Trophoblast cell (in vitro differentiated cells and primary cell): ENCODE measurements at regions not wholly inside any gene's neighbourhood (a gene's known extent, or its start where the extent isn't known, plus 50 kb on each side); places are given as distances from the start of the nearest gene placed in this dataset.
"Not testable (repeated sequence)": the region's sequence is repeated elsewhere in the genome, so short reads cannot be mapped to it uniquely, and the experiment has no call there.

Experiments
- DNase-seq, 2 donors: peaks; one replicate each; pipeline ENCODE4 v3.0.0-alpha.2; 2016
- H2AFZ ChIP-seq: 2 replicates; pipeline ENCODE4 v1.6.1; 2013; ENCODE audit warnings: low read length, moderate library complexity, mild to moderate bottlenecking; ENCODE audit not compliant: insufficient read depth, poor library complexity
- H2AK5ac ChIP-seq: 2 replicates; pipeline ENCODE4 v1.6.1; 2013; ENCODE audit warnings: mild to moderate bottlenecking, low read length
- H2BK120ac ChIP-seq: 2 replicates; pipeline ENCODE4 v1.6.1; 2013; ENCODE audit warnings: low read length, mild to moderate bottlenecking, moderate library complexity; ENCODE audit not compliant: insufficient read depth, poor library complexity
- H2BK12ac ChIP-seq: 2 replicates; pipeline ENCODE4 v1.6.1; 2013; ENCODE audit warnings: mild to moderate bottlenecking, low read length, moderate library complexity
- H2BK5ac ChIP-seq: 2 replicates; pipeline ENCODE4 v1.6.1; 2013; ENCODE audit warnings: low read length, low read depth, moderate library complexity, mild to moderate bottlenecking; ENCODE audit not compliant: poor library complexity
- H3K14ac ChIP-seq: 2 replicates; pipeline ENCODE4 v1.6.1; 2013; ENCODE audit warnings: mild to moderate bottlenecking, low read length
- H3K18ac ChIP-seq: 2 replicates; pipeline ENCODE4 v1.6.1; 2013; ENCODE audit warnings: mild to moderate bottlenecking, low read length
- H3K23ac ChIP-seq: 2 replicates; pipeline ENCODE4 v1.6.1; 2013; ENCODE audit warnings: low read length
- H3K27ac ChIP-seq: 2 replicates; pipeline ENCODE4 v1.5.1; 2013; ENCODE audit warnings: low read depth, mild to moderate bottlenecking, inconsistent platforms, low read length, moderate library complexity
- H3K27me3 ChIP-seq: 2 replicates; pipeline ENCODE4 v1.6.1; 2013; ENCODE audit warnings: inconsistent platforms, mild to moderate bottlenecking, low read length, moderate library complexity; ENCODE audit not compliant: insufficient read depth
- H3K36me3 ChIP-seq, 2 experiments: 1 replicate in 1 of 2; 2 replicates in 1 of 2; pipeline ENCODE4 v1.6.1; 2013; ENCODE audit warnings: low read length in 2 of 2, mild to moderate bottlenecking in 2 of 2, moderate library complexity in 1 of 2; ENCODE audit not compliant: insufficient read depth in 2 of 2, control insufficient read depth in 1 of 2
- H3K4ac ChIP-seq: 2 replicates; pipeline ENCODE4 v1.6.1; 2013; ENCODE audit warnings: low read depth, mild to moderate bottlenecking, low read length, moderate library complexity
- H3K4me1 ChIP-seq, 2 experiments: 1 replicate in 1 of 2; 2 replicates in 1 of 2; pipeline ENCODE4 v1.6.1; 2013; ENCODE audit warnings: low read length in 2 of 2, mild to moderate bottlenecking in 2 of 2, moderate library complexity in 1 of 2; ENCODE audit not compliant: insufficient read depth in 2 of 2, control insufficient read depth in 1 of 2
- H3K4me2 ChIP-seq: 2 replicates; pipeline ENCODE4 v1.6.1; 2013; ENCODE audit warnings: inconsistent platforms, mild to moderate bottlenecking, low read length, moderate library complexity
- H3K4me3 ChIP-seq: 2 replicates; pipeline ENCODE4 v1.5.1; 2013; ENCODE audit warnings: mild to moderate bottlenecking, low read depth, low read length, inconsistent platforms
- H3K79me1 ChIP-seq: one replicate; pipeline ENCODE4 v1.6.1; 2013; ENCODE audit warnings: low read length
- H3K79me2 ChIP-seq: 2 replicates; pipeline ENCODE4 v1.6.1; 2013; ENCODE audit warnings: low read length, mild to moderate bottlenecking; ENCODE audit not compliant: control insufficient read depth, insufficient read depth, poor library complexity
- H3K9ac ChIP-seq: 2 replicates; pipeline ENCODE4 v1.6.1; 2013; ENCODE audit warnings: mild to moderate bottlenecking, low read length
- H3K9me3 ChIP-seq: 2 replicates; pipeline ENCODE4 v1.6.1; 2013; ENCODE audit warnings: low read depth, mild to moderate bottlenecking, control low read depth, inconsistent platforms, low read length; ENCODE audit not compliant: insufficient read depth
- H4K12ac ChIP-seq: 2 replicates; pipeline ENCODE4 v1.6.1; 2013; ENCODE audit warnings: low read depth, mild to moderate bottlenecking, low read length, moderate library complexity
- H4K8ac ChIP-seq: 2 replicates; pipeline ENCODE4 v1.6.1; 2013; ENCODE audit warnings: low read depth, mild to moderate bottlenecking, low read length, moderate library complexity
- H4K91ac ChIP-seq: one replicate; pipeline ENCODE4 v1.6.1; 2013; ENCODE audit warnings: low read depth, mild to moderate bottlenecking, low read length, moderate library complexity
- WGBS: extraction: QIAGEN DNeasy Blood & Tissue Kit; methylation state at CpG from one replicate; pipeline ENCODE4 v1.1.7; 2013; ENCODE audit warnings: missing lambda C conversion rate; ENCODE audit not compliant: insufficient read length, insufficient coverage; ENCODE audit errors: extremely low coverage; 5-methylcytosine and 5-hydroxymethylcytosine counted together

GRCh38 chr10:53508197-53508596 lies 735.6 kb upstream of the MBL2 start:
- no peak overlapping the region for H3K27ac ChIP-seq
- no peak for DNase-seq
- WGBS: no CpG with 5 or more reads among the region's 1 CpG

GRCh38 chr10:53504492-53504891 lies 731.9 kb upstream of the MBL2 start:
- H3K18ac ChIP-seq, H2BK5ac ChIP-seq, H3K9ac ChIP-seq, H4K8ac ChIP-seq, H3K4me1 ChIP-seq, H3K4me2 ChIP-seq, H2AFZ ChIP-seq, H4K91ac ChIP-seq, H2BK120ac ChIP-seq, H2AK5ac ChIP-seq, H3K79me2 ChIP-seq, H3K27ac ChIP-seq, H4K12ac ChIP-seq, H3K23ac ChIP-seq, H3K36me3 ChIP-seq, H3K4ac ChIP-seq, DNase-seq, H3K27me3 ChIP-seq, H3K79me1 ChIP-seq, H3K9me3 ChIP-seq, H2BK12ac ChIP-seq, H3K14ac ChIP-seq, H3K4me3 ChIP-seq: not testable (repeated sequence)
- no CpG with 5 or more reads among the region's 2 CpGs for WGBS

More at GRCh38 chr10:53508197-53508596, 735.6 kb upstream of the MBL2 start:
- H2AFZ ChIP-seq: no peak overlapping the region
- no peaks in the 10 kb centered on the region for H3K79me1 ChIP-seq
- H3K23ac ChIP-seq: no peak overlapping the region
- H3K14ac ChIP-seq: no peak overlapping the region
- H2BK120ac ChIP-seq: no peak overlapping the region
- no peak overlapping the region for H3K4me3 ChIP-seq
- no peak overlapping the region for H3K4me2 ChIP-seq
- no peak overlapping the region for H3K4ac ChIP-seq
- H3K4me1 ChIP-seq: no peaks in the 10 kb centered on the region
- no peaks in the 10 kb centered on the region for H3K27me3 ChIP-seq
- no peak overlapping the region for H4K8ac ChIP-seq
- H3K9ac ChIP-seq: no peak overlapping the region
- no peaks in the 10 kb centered on the region for H3K79me2 ChIP-seq
- peaks cover 0 to 1% of the 10 kb centered on the region in 2 experiments for H3K36me3 ChIP-seq
- no peak overlapping the region for H2BK5ac ChIP-seq
- no peak overlapping the region for H4K12ac ChIP-seq
- no peak overlapping the region for H3K18ac ChIP-seq
- no peak overlapping the region for H2BK12ac ChIP-seq
- H3K9me3 ChIP-seq: no peaks in the 10 kb centered on the region
- no peak overlapping the region for H2AK5ac ChIP-seq
- H4K91ac ChIP-seq: no peak overlapping the region

- H3K4me2 ChIP-seq: no peak overlapping the region
- no peak overlapping the region for H3K14ac ChIP-seq
- H3K79me2 ChIP-seq: no peaks in the 10 kb centered on the region
- H2AK5ac ChIP-seq: no peak overlapping the region
- no peak overlapping the region for H3K23ac ChIP-seq
- peaks cover 2% of the 10 kb centered on the region in 2 experiments for H3K36me3 ChIP-seq
- no peak overlapping the region for H2BK120ac ChIP-seq
- no peaks in the 10 kb centered on the region for H3K4me1 ChIP-seq
- DNase-seq: no peak
- H2BK5ac ChIP-seq: no peak overlapping the region
- no peak overlapping the region for H4K12ac ChIP-seq
- H2AFZ ChIP-seq: no peak overlapping the region
- no peak overlapping the region for H2BK12ac ChIP-seq
- no peak overlapping the region for H3K4me3 ChIP-seq
- peaks cover 7% of the 10 kb centered on the region for H3K9me3 ChIP-seq
- H3K27me3 ChIP-seq: no peaks in the 10 kb centered on the region
- no peak overlapping the region for H4K8ac ChIP-seq
- no peak overlapping the region for H3K9ac ChIP-seq
- H3K27ac ChIP-seq: no peak overlapping the region
- no peak overlapping the region for H3K4ac ChIP-seq
- no peak overlapping the region for H4K91ac ChIP-seq
- no CpG with 5 or more reads among the region's 2 CpGs for WGBS
- H3K18ac ChIP-seq: no peak overlapping the region
- no peaks in the 10 kb centered on the region for H3K79me1 ChIP-seq
Observed at GRCh38 chr10:53491774-53492173, 719.2 kb upstream of the MBL2 start.

- WGBS: no CpG with 5 or more reads among the region's 1 CpG
- H3K4me2 ChIP-seq: no peak overlapping the region
- H3K18ac ChIP-seq: no peak overlapping the region
- H3K27me3 ChIP-seq: no peaks in the 10 kb centered on the region
- peaks cover 2% of the 10 kb centered on the region in 2 experiments for H3K36me3 ChIP-seq
- no peak for DNase-seq
- no peak overlapping the region for H3K4ac ChIP-seq
- no peak overlapping the region for H3K9ac ChIP-seq
- H3K9me3 ChIP-seq: peaks cover 7% of the 10 kb centered on the region
- no peak overlapping the region for H4K12ac ChIP-seq
- no peak overlapping the region for H3K4me3 ChIP-seq
- H2BK5ac ChIP-seq: no peak overlapping the region
- no peak overlapping the region for H2BK120ac ChIP-seq
- no peaks in the 10 kb centered on the region for H3K79me1 ChIP-seq
- H2AFZ ChIP-seq: no peak overlapping the region
- H3K27ac ChIP-seq: no peak overlapping the region
- H3K14ac ChIP-seq: no peak overlapping the region
- no peak overlapping the region for H4K8ac ChIP-seq
- no peaks in the 10 kb centered on the region for H3K79me2 ChIP-seq
- H2AK5ac ChIP-seq: no peak overlapping the region
- H3K4me1 ChIP-seq: no peaks in the 10 kb centered on the region
- no peak overlapping the region for H4K91ac ChIP-seq
- H3K23ac ChIP-seq: no peak overlapping the region
- no peak overlapping the region for H2BK12ac ChIP-seq
Observed at GRCh38 chr10:53490553-53490952, 718.0 kb upstream of the MBL2 start.
